ENCODE measurements at regions not wholly inside any gene's neighbourhood (a gene's known extent, or its start where the extent isn't known, plus 50 kb on each side); places are given as distances from the start of the nearest gene placed in this dataset.

GRCh38 chr12:68387338-68387737 lies 55.2 kb upstream of the MDM1 start:
- H3K36me3 Mint-ChIP-seq (ENCODE audit: low read depth) = peaks cover 5% of the 10 kb centered on the region
- no peak overlapping the region for H3K27ac Mint-ChIP-seq
- POLR2A ChIA-PET = no interaction called here
- H3K4me1 Mint-ChIP-seq = peaks cover 7% of the 10 kb centered on the region
- TF ChIP-seq CTCF (IDR thresholded peaks at IDR 0.05) = no peak
- DNase-seq = no peak
- peaks cover 7% of the 10 kb centered on the region for H3K9me3 Mint-ChIP-seq
- ATAC-seq (ENCODE audit: low read depth) = no peak
- peaks cover 2% of the 10 kb centered on the region for H3K27me3 Mint-ChIP-seq
- intact Hi-C loops (cut with micrococcal nuclease) = no loop called here
- H3K4me3 Mint-ChIP-seq = no peak overlapping the region
- CTCF ChIA-PET = no interaction called here

GRCh38 chr12:68389305-68389704 lies 57.1 kb upstream of the MDM1 start:
- ChIA-PET POLR2A (no interaction called here), CTCF (no interaction called here)
- Mint-ChIP-seq H3K9me3 (peaks cover 7% of the 10 kb centered on the region), H3K27ac (no peak overlapping the region), H3K4me1 (peaks cover 7% of the 10 kb centered on the region), H3K27me3 (no peaks in the 10 kb centered on the region), H3K4me3 (no peak overlapping the region), H3K36me3 (ENCODE audit: low read depth) (peaks cover 5% of the 10 kb centered on the region)
- ATAC-seq (ENCODE audit: low read depth) (no peak), DNase-seq (no peak)
- no peak for TF ChIP-seq CTCF (IDR thresholded peaks at IDR 0.05)
- intact Hi-C loops (cut with micrococcal nuclease) = no loop called here

GRCh38 chr12:68391937-68392336 lies 59.8 kb upstream of the MDM1 start:
- intact Hi-C loops (cut with micrococcal nuclease) = no loop called here
- ATAC-seq (ENCODE audit: low read depth) (no peak), DNase-seq (no peak)
- peaks cover 7% of the 10 kb centered on the region for H3K4me1 Mint-ChIP-seq
- peaks cover 7% of the 10 kb centered on the region for H3K9me3 Mint-ChIP-seq
- no peak for TF ChIP-seq CTCF (IDR thresholded peaks at IDR 0.05)
- ChIA-PET CTCF (no interaction called here), POLR2A (interaction anchor here (1.0 kb wide), 1 partner anchor 9 kb away, joined by 3 read pairs; no protein-coding TSS in a partner anchor)
- H3K27ac Mint-ChIP-seq = no peak overlapping the region
- H3K4me3 Mint-ChIP-seq = no peak overlapping the region
- H3K27me3 Mint-ChIP-seq = no peaks in the 10 kb centered on the region
- peaks cover 5% of the 10 kb centered on the region for H3K36me3 Mint-ChIP-seq (ENCODE audit: low read depth)

- no peak overlapping the region for H3K4me3 Mint-ChIP-seq
- H3K4me1 Mint-ChIP-seq = peaks cover 7% of the 10 kb centered on the region
- H3K36me3 Mint-ChIP-seq (ENCODE audit: low read depth) = peaks cover 5% of the 10 kb centered on the region
- peaks cover 7% of the 10 kb centered on the region for H3K9me3 Mint-ChIP-seq
- ChIA-PET POLR2A (interaction anchor here (1.0 kb wide), 1 partner anchor 9 kb away, joined by 3 read pairs; no protein-coding TSS in a partner anchor), CTCF (no interaction called here)
- TF ChIP-seq CTCF (IDR thresholded peaks at IDR 0.05) = no peak
- H3K27me3 Mint-ChIP-seq = no peaks in the 10 kb centered on the region
- ATAC-seq (ENCODE audit: low read depth) (no peak), DNase-seq (no peak)
- intact Hi-C loops (cut with micrococcal nuclease) = no loop called here
- H3K27ac Mint-ChIP-seq = no peak overlapping the region
These were observed 60.2 kb upstream of the MDM1 start for GRCh38 chr12:68392376-68392775.

GRCh38 chr12:68393417-68393816 lies 61.3 kb upstream of the MDM1 start:
- H3K36me3 Mint-ChIP-seq (ENCODE audit: low read depth) = peaks cover 5% of the 10 kb centered on the region
- H3K4me1 Mint-ChIP-seq = peaks cover 7% of the 10 kb centered on the region
- no peak overlapping the region for H3K27ac Mint-ChIP-seq
- DNase-seq (no peak), ATAC-seq (ENCODE audit: low read depth) (no peak)
- no peaks in the 10 kb centered on the region for H3K27me3 Mint-ChIP-seq
- intact Hi-C loops (cut with micrococcal nuclease) = no loop called here
- CTCF ChIA-PET = no interaction called here
- POLR2A ChIA-PET = interaction anchor here (0.7 kb wide), 1 partner anchor 42 kb away, joined by 5 read pairs; no protein-coding TSS in a partner anchor
- TF ChIP-seq CTCF (IDR thresholded peaks at IDR 0.05) = no peak
- no peak overlapping the region for H3K4me3 Mint-ChIP-seq
- H3K9me3 Mint-ChIP-seq = peaks cover 7% of the 10 kb centered on the region
